Stimulated activated CD8-positive, alpha-beta memory T cell treated with anti-CD3 and anti-CD28 coated beads, Interleukin-12 subunit alpha, Interleukin-12 subunit beta, amount 100 ng/mL, for 4 hours (primary cell): ENCODE measurements at regions not wholly inside any gene's neighbourhood (a gene's known extent, or its start where the extent isn't known, plus 50 kb on each side); places are given as distances from the start of the nearest gene placed in this dataset.
"Not testable (repeated sequence)": the region's sequence is repeated elsewhere in the genome, so short reads cannot be mapped to it uniquely, and the experiment has no call there.

ENCODE experiments used
- DNase-seq: peaks from one replicate; pipeline ENCODE4 v3.0.0-alpha.2; 2020; ENCODE audit warnings: low read depth

- no peak for DNase-seq
Measured at GRCh38 chr7:148514236-148514635, 76.3 kb upstream of the C7orf33 start.

DNA sequence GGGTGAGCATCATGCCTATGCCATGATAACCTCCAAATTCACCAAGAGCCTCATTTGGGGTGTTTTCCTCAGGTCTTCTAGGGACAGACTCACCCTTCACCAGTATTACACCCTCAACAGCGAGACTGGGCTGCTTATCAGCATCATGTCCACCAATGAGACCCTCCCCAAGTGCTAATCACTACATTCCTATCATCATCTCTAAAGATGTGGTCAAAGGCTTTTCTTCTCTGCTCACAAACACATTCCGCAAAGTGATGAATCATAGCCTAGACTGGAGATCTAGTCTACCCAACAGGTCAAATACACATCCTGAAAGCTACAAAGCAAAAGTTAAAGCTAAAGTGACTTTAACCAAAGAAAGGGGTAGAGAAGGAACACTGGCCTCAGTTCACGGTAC, 75.3 kb upstream of the C7orf33 start:
- no peak for DNase-seq

GRCh38 chr7:148515728-148516695, 74.6 kb upstream of the C7orf33 start:
- no peak for DNase-seq

DNA sequence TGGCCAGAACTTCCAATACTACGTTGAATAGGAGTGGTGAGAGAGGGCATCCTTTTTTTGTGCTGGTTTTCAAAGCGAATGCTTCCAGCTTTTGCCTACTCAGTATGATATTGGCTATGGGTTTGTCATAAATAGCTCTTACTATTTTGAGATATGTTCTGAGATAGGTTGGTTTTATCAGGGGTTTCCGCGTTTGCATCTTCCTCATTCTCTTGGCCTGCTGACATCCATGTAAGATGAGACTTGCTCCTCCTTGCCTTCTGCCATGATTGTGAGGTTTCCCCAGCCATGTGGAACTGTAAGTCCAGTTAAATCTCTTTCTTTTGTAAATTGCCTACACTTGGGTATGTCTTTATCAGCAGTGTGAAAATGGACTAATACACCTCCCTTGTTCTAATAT, 71.2 kb upstream of the C7orf33 start:
- DNase-seq, result not testable (repeated sequence)

DNA sequence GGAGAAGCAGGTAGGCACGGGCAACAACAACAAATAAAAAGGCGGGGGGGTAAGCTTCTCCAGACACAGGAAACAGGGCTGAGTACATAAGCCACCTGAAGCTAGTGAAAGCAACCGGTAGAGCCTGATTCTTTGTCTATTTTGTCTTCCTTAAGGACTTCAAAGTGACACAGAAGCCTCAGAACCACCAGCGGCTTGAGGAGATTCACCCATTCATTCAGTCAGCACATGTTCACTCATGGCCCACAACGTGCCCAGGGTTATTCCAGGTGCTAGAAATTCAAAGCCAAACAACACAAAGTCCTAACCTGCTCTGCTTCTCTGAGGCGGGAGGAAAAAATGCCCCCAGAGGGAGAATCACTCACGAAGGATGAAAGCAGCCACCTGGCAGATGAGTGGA, 69.3 kb upstream of the C7orf33 start:
- no peak for DNase-seq

- no peak for DNase-seq
Measured at GRCh38 chr7:148523550-148523949, 67.0 kb upstream of the C7orf33 start.

DNA sequence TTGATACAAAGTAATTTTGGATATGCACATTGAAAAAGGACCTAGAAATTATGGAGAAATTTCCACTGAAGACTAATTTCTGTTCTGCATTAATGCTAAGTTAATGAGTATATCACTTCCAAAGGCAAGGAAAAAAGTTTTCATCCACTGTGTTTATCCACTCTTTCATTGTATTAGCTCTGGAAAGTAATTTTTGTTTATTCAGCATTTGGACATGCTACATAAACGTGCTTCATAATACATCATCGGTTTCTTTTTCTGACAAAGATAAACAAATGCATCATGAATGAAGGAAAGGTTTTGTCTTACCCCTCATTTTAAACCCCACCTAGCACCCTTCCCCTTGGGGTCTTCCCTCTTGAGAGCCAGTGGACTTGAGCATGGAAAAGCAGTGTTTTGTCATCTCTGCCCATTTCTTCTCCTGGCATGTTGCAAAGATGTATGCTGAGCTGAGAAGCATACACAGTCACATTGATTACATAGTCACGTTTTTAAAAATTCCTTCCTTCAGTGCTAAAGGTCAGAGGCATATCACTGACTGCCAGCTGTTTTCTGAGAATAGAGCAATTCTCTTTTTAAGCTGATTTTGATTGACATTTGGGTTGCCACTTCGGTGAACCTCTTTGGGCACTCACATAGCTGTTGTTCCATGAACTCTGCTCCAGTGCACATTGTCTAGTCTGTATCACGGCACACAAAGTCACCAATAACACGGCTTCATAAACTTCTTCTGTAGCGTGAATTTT, 65.9 kb upstream of the C7orf33 start:
- no peak for DNase-seq

DNA sequence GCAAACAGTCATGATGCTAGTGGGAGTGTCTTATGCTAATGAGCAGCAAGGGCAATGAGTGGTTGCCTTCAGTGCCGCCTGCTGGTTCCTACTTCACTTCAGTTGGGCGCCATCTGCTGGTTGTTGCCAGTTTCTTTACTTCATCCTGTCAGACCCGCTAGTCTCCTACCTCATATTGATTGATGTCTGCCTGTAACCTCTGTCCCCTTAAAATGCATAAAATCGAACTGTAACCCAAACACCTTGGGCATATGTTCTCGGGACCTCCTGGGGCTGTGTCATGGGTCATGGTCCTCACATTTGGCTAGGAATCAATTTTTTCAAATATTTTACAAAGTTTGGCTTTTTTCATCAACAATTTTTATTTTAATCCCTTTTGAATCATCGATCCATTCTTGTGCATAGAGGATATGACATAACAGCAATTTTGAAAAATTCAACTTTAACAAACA, 62.8 kb upstream of the C7orf33 start:
- peak; percentile 44 for DNase-seq

- DNase-seq, result no peak
Measured at GRCh38 chr7:148535217-148535616, 55.3 kb upstream of the C7orf33 start.

- DNase-seq, result no peak
Measured at GRCh38 chr7:148537435-148537834, 53.1 kb upstream of the C7orf33 start.

GRCh38 chr7:148540041-148540738, 50.4 kb upstream of the C7orf33 start:
- no peak for DNase-seq
